NCI-H1436 (cell line): ENCODE measurements at regions not wholly inside any gene's neighbourhood (a gene's known extent, or its start where the extent isn't known, plus 50 kb on each side); places are given as distances from the start of the nearest gene placed in this dataset.
"Not testable (repeated sequence)": the region's sequence is repeated elsewhere in the genome, so short reads cannot be mapped to it uniquely, and the experiment has no call there.

Experiments
- DNase-seq: peaks from one replicate; lab custom pipeline; 2025; lab: John Stamatoyannopoulos, UW

DNA sequence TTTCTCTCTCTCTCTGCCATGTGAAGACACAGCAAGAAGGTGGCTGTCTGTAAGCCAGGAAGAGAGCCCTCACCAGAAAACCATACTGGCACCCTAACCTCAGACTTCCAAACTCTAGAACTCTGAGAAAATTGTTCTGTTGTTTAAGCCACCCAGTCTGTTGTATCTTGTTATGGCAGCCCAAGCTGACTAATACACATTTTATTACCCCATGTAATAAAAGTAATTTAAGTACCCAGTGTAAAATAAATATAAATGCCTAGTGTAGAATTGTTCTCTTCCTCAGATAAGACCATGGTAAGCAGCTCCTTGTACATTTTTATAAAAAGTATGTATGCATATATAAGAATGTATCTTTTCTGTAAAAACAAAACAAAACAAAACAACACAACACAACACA, 119.7 kb downstream of the DTL start:
- DNase-seq: no peak

DNA sequence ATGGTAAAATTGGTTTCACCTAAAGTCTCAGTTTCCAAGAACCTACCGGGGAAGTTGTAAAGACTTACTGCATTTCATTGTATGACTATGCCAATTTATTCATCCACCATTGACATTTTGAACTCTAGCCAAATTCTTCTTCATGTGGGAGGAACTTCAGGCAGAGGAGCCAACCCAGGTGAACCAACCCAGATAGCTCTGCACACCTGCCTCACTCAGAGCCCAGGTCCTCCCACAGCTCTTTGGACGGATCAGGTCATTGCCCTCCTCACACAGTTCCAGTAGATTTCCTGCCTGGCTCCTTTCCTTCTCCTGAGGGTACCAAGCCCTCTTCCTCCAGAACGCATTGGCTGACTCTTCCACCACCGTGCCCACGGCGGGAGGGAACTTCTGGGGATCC, 121.7 kb downstream of the DTL start:
- no peak for DNase-seq

DNA sequence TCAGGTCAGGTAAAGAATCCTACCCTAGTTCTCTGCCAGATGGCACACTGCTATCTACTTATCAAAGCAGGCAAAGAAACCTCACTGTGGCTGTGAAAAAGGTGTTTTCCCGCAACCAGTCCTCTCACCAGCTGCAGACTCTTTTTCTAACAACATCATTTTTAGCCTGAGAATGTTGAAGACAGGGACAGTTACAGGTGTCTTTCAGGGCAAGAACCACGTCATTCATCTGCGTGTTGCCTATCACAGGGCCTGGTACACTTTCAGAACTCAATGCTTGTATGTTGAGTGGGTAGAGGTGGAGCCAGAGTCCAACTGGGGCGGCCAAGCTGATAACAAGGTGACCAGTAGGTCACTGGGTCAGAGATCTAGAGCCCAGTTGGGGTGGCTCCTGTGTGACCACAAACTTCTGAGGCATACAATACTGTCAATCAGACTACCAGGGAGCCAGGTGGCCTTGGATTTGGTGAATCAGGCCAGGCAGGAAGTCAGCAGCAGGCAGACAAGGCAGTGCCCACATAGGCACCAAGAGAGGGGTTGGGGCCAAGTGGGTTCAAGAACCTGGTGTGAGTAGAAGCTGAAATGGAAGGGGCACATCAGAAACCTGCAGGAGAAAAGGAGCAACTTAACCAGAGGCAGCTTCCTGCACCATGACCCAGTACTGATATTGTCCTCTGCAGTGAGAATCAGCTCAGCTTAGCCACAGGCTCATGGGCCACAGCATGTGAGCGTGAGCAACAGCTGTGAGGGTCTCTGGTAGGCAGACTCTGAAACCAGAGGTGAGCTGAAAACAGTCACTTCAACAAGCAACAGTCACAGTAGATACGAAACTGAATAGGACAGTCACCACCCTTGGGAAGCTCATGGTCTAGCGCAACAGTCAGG, 123.6 kb downstream of the DTL start:
- DNase-seq: no peak

DNA sequence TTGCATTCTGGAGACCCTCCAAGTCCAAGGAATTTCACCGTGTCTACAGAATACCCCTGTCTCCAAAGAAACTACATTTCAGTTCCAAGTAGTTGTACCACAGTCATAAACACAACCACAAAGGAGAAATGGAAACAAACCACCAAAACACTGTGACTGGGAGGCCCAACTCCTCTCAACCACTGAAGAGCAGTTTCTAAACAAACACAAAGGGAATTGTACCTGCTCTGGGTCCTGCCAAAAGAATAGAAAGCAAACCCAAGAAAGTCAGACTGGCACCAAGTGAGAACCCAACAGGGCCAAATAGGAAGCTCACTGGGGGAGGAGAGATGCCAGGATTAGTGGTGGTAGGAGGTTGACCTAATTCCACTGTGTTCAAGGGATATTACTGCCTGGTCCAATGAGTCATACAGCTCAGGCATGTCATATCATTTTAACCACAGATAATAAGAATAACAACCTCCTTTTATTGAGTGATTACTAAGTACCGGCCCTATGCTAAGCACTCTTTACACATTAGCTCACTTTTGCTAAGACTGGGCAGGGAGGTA, 123.9 kb upstream of the PPP2R5A start:
- DNase-seq: no peak

DNA sequence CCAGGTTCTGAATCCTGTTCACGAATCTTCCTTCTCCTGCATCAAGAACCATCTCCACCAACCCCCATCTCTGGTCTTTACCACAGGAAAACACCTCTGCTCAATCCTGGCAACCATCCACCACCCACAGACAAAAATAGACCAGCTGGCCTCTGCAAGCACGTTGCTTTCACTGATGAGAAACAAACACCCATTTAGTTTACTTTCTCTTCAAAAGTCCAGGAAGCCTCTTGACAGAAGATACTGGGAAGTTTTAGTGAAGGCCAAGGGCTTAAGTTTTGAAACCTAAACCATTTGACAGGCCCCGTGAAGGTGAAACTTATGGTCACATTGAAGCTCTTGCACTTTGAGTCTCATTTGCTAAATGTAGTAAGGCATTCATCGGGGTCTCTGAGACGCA, 122.6 kb upstream of the PPP2R5A start:
- DNase-seq: no peak

DNA sequence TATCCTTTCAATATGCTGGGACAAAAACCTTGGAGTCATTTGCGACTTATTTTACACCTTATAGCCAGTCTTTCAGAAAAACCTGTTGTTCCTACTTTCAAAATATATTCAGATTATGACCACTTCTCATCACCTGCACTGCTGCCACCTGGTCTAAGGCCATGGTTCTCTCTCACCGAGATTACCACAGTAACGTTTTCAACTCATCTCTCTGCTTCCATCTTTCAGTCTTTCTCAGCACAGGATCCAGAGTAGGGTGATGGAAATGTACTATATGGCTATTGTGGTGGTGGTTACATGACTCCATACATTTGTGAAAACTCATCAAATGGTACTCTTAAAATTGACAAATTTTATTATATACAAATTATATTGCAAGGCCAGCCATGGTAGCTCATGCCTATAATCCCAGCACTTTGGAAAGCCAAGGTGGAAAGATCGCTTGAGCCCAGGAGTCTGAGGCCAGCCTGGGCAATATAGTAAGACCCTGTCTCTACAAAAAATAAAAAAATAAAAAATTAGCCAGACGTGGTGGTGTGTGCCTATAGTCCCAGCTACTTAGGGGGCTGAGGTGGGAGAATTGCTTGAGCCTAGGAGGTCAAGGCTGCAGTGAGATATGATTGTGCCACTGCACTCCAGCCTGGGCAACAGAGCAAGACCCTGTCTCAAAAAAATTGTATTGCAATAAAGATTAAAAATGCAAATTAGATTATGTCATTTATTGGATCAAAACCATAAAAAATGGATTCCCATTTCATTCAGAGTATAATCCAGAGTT, 120.9 kb upstream of the PPP2R5A start:
- DNase-seq: no peak

DNA sequence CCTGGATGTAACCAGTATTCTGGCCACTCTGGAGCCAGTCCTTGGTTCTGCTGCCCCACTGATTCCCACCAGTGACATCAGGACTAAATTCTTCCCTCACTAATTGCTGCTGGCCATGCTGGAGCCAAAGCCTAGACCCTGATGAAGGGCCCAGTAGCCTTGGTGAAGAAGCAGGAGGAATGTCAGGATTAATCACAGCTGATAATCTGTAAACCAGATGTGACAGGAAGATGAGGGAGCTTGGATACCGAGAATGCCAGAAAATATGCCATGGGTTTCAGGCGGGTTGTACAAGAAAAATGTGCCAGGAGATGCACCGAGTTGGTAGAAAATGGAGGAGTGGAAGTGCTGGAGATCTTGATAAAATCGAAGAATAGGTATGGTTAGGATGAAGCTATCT, 119.0 kb upstream of the PPP2R5A start:
- DNase-seq: no peak

DNA sequence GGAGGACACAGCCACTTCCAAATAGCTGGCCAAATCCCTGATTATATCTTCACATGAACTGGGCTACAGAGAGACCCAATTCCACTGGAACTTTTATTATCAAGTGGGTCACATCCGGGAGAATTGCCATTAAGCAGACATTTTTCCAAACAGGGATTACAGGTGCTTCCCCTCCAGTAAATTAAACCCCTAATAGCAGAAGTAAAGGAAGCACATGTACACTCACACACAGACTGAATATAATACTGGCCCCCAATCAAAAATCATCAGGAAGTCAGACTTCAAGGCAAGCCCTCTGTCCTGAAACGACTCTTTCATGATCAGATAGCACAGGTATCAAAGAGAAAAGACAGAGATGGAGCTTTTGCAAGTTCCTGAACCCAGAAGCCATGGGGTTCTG, 118.6 kb upstream of the PPP2R5A start:
- no peak for DNase-seq

DNA sequence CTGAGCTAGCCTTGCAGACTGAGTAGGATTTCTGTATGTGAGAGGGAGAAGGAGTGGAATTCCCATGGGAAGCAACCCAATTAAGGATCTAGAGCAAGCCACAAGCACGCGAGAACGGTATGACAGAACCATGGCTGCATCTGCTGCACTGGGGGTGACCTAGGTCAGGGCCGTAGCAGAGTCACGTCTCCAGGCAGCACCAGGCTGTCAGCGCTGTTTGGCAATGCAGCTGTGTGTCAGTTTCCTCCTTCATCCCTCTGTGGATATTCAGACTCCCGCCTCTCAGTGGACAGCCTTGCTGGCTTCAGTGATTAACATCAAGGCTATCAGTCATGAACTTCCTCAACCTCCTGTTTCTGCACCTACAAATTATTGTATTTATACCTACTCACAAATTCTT, 118.1 kb upstream of the PPP2R5A start:
- DNase-seq: no peak

DNA sequence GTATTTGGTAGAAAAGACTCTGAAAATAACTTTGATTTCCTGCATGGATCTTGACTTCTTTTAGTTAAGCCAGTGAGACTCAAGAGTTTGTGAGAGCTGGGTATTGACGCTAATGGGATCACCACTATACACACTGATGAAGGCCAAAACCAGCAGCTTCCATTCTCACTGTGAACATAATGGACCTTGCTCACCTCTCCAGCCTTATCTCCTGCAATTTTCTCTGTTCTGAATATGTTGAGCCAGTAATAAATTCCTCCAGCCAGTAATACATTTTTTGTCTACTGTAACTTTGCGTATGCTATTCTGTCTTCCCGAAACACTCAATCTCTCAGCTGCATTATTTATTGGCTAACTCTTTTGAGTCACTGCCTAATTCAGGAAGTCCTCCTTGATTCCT, 111.6 kb upstream of the PPP2R5A start:
- no peak for DNase-seq

DNA sequence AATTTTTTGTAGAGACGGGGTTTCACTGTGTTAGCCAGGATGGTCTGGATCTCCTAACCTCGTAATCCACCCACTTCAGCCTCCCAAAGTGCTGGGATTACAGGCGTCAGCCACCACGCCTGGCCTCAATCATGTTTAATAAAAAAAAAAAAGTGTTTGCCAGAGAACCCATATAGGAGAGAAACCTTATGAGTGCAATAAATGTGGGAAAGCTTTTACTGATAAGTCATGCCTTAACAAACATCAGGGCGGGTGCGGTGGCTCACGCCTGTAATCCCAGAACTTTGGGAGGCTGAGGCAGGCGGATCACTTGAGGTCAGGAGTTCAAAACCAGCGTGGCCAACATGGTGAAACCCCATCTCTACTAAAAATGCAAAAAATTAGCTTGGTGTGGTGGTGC, 110.9 kb upstream of the PPP2R5A start:
- not testable (repeated sequence) for DNase-seq

DNA sequence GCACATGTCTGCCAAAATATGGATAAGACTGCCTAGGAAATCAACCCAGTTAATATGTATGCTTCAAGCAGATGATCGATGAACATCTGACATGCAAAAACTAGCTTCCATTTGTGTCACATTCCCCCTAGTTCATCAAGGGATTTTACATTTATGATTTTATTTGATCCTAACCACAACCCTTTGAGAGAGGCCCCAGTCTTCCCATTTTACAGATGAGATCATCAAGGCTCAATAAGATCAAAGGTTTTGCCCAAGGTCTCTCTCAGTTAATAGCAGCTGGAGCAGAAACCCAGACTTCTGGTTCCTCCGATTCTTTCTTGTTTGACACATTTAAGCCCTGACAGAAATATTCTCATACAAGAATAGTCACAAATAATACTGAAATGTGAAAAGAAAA, 107.7 kb upstream of the PPP2R5A start:
- no peak for DNase-seq

DNA sequence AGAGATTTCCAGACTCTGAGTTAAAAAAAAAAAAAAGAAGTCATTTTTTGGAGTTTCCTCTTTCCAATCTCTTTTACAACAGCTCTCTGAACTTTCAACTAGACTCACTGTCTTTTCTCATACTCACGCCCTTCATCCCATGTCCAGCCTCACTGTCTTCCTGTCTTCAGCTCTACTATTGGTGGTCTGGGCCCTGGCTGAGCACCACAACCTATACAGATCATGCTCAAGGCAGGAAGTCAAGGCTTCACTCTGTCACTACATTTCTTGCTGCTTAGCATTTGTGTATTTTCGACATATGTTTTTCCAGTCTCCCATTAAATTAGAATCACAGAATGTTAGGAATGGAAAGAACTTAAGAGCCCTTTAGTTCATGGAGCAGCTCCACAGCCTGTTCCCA, 106.4 kb upstream of the PPP2R5A start:
- no peak for DNase-seq

DNA sequence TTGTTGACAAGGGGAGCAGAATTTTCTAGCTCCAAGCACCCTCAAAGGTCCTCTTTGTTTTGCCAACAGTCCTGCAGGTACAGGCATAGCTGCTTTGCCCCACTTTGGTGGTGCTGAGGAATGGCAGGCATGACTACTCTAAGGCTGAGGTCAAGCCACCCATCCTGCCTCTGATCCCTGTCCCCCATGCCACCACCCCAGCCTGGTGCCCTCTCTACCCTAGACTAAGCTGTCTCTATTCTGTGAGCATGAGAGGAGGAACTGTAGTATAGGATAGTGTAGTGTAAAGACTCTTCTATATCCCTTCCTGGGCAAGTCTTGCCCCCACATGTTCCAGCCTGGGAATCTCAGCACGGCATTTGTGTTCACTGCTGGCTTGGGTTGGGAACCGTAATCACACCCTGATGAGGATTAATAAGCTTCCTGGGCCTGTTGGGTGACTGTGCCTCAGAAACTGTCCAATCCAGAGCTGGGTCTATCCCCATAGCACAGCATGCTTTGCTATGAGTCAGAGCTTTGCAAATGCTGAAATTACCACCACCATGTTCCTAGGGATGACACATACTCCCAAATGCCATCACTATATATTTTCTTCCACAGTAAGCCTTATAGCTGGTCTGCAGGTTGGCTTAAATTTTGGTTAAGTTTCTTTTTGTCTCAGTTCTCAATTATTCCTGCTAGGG, 105.7 kb upstream of the PPP2R5A start:
- DNase-seq: no peak

DNA sequence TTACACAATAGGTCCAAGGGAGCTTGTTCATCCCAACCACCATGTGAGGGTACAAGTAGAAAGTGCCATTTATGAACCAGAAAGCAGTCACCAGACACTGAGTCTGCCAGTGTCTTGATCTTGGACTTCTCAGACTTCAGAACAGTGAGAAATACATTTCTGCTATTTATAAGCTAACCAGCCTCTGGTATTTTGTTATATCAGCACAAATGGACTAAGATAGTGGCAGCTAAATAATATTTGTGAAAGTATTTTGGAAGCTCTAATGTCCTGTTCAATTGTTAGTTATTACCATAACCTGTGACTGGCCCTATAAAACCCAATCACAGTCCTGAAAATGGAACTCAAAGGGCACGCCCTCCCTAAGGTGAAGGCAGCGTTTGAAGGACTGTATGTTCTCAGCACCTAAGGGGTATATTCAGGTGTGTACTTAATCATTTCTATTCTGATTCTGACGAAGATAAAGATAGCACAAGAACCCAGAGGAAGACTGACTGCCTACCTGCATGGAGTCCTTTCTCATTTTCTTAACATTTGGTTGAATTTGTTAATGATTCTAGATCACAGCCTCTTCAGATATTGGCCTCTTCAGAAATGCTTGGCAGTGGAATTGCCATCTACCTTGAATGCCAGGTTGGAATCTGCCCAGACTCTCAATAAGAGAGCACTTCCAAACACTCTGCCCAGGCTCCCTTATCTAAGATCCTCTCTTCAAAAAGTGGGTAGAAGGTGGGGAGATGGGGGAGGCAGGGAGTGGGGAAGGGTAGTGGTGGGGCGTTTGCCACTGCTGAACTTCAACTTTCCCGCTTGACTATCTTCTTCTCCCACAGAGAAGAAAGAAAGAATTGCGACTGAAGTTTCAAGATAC, 104.0 kb upstream of the PPP2R5A start:
- no peak for DNase-seq

DNA sequence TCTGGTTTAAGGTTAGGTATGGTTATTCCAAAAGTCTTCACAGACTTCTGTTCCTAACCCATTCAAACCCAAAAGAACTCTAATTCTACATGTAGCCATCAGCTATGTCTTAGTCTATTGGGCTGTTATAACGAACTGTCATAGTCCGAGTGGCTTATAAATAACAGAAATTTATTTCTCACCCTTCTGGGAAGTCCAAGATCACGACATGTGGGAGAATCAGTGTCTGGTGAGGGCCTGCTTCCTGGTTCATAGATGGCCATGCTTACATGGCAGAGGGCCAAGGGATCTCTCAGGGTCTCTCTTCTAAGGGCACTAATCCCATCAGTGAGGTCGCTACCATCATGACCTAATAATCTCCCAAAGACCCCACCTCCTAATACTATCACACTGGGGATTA, 103.0 kb upstream of the PPP2R5A start:
- no peak for DNase-seq

DNA sequence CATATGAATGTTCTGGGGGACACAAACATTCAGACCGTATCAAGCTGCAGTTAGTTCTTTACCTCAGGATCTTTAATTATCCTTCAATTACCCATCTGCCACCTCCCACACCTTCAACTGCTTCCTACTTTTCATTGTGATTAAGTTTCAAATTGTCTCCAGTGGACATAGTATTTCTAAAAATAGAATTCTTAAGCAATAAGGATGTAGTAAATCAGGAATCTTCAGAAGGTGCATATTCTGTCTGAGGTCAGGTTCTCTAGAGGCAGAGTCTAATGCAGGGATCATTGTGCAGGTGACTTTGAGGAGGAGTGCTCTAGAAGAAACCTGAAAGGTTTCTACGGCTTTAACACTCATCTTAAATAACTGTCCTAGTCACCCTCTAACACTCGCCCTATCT, 102.6 kb upstream of the PPP2R5A start:
- DNase-seq: no peak

DNA sequence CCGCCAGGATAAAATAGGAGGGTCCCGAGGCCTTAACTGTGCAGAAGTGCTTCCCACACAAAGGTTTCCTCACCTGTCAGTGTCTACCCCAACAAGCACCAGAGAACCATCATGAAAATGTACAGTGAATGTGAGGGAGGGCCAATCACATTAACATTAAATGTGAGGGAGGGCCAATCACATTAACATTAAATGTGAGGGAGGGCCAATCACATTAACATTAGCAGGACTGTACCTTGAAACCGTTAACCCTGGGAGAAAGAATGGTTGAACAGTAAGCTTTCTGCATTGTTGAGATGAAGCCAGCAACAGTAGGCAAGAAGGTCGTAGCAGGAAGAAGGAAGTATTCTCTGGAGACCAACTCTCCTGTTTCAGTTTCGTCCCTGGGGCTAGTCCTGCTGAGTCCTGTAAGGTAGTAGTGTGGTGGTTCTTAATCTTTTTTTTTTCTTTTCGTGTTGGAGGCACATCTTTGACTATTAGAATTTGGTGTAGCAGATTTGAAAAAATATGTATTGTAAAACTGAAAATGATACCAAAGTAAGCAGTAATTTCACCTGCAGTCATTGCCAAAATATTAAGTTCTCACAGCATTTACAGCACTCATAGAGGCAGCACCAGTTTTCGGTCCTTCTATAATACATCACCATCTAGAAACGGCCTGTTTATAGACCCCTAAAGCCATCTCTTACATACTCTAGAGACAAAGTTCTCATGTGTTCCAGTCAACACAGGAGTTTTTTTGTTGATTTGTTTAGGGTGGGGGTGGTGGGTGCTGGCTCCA, 98.6 kb upstream of the PPP2R5A start:
- DNase-seq: peak; percentile 37

DNA sequence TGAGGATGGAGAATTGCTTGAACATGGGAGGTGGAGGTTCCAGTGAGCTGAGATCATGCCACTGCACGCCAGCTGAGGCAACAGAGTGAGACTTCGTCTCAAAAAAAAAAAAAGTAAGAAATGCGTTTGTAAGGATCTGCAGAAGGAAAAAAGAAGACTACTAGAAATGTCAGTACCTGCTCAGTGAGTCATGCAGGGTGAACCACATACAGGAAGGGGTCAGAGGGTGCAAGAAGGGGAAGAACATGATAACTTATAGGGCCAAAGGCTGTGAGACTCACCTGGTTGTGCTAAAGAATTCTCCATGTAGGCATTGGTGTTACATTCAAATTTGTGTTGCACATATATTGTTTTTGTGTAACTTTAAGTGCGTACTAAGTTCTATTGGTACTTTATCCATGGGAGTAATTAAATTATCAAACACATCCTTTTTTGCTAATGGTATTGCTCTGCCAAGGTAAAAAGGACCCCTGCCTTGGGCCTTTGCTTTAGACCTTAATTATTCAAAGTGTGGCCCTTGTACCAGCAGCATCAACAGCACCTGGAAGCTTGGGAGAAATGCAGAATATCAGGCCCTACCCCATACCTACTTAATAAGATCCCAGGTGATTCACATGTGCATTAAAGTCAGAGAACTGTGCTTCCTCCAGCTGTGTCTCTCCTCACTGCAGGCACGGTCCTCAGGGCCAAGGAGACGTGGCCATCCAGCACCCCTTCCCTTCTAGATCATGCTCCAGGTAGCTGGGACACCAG, 96.4 kb upstream of the PPP2R5A start:
- DNase-seq: no peak

DNA sequence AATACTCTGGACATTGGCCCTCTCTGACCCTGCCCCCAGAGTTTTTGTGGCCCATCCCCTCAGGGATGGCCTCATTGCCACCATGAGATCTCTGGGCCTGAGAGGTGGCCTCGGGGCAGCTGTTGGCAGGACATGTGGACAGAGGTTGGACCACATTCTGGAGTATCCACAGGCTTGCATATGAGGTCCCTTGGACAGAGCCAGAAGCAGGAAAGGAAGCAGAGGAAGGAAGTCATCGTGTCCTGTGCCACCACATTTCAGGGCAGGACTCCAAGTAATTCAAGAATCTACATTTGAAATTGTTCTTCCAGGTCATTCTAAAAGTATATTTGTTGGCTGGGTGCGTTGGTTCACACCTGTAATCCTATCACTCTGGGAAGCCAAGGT, 95.9 kb upstream of the PPP2R5A start:
- no peak for DNase-seq
